GM18867 (cell line): ENCODE measurements at regions not wholly inside any gene's neighbourhood (a gene's known extent, or its start where the extent isn't known, plus 50 kb on each side); places are given as distances from the start of the nearest gene placed in this dataset.
"Not testable (repeated sequence)": the region's sequence is repeated elsewhere in the genome, so short reads cannot be mapped to it uniquely, and the experiment has no call there.

Source experiments
- ATAC-seq: cut with Tn5 transposase; IDR thresholded peaks from one replicate; pipeline ENCODE4 v1.9.1; 2021; ENCODE audit warnings: mild to moderate bottlenecking, moderate library complexity; ENCODE audit not compliant: unreplicated experiment

- ATAC-seq = no peak
Observed at GRCh38 chr21:19031953-19032352, 628.4 kb upstream of the TMPRSS15 start.

GRCh38 chr21:19034041-19034440 lies 630.5 kb upstream of the TMPRSS15 start:
- ATAC-seq = no peak

- ATAC-seq = no peak
Observed at GRCh38 chr21:19034560-19034959, 631.0 kb upstream of the TMPRSS15 start.

GRCh38 chr21:19045876-19046275 lies 642.3 kb upstream of the TMPRSS15 start:
- no peak for ATAC-seq

GRCh38 chr21:19048098-19048672 lies 644.6 kb upstream of the TMPRSS15 start:
- ATAC-seq = no peak

GRCh38 chr21:19049567-19049966 lies 646.0 kb upstream of the TMPRSS15 start:
- ATAC-seq = no peak

- ATAC-seq = no peak
Observed at GRCh38 chr21:19065164-19065563, 661.6 kb upstream of the TMPRSS15 start.

GRCh38 chr21:19076031-19076430 lies 672.4 kb upstream of the TMPRSS15 start:
- no peak for ATAC-seq

- no peak for ATAC-seq
Observed at GRCh38 chr21:19109694-19110093, 706.1 kb upstream of the TMPRSS15 start.

GRCh38 chr21:19119259-19119658 lies 715.7 kb upstream of the TMPRSS15 start:
- ATAC-seq = not testable (repeated sequence)

GRCh38 chr21:19120591-19120990 lies 717.0 kb upstream of the TMPRSS15 start:
- ATAC-seq = no peak

GRCh38 chr21:19122356-19122755 lies 718.8 kb upstream of the TMPRSS15 start:
- ATAC-seq = no peak

- ATAC-seq = no peak
Observed at GRCh38 chr21:19123053-19123452, 719.5 kb upstream of the TMPRSS15 start.

GRCh38 chr21:19123525-19123924 lies 719.9 kb upstream of the TMPRSS15 start:
- ATAC-seq = no peak

GRCh38 chr21:19124691-19125090 lies 721.1 kb upstream of the TMPRSS15 start:
- ATAC-seq = no peak

- no peak for ATAC-seq
Observed at GRCh38 chr21:19130379-19131028, 726.9 kb upstream of the TMPRSS15 start.

- no peak for ATAC-seq
Observed at GRCh38 chr21:19141511-19141910, 737.9 kb upstream of the TMPRSS15 start.

- no peak for ATAC-seq
Observed at GRCh38 chr21:19145682-19146293, 742.2 kb upstream of the TMPRSS15 start.

GRCh38 chr21:19148056-19148455 lies 744.5 kb upstream of the TMPRSS15 start:
- ATAC-seq = no peak

GRCh38 chr21:19171585-19171984 lies 768.0 kb upstream of the TMPRSS15 start:
- no peak for ATAC-seq

- ATAC-seq = no peak
Observed at GRCh38 chr21:19181604-19182140, 778.1 kb upstream of the TMPRSS15 start.

- ATAC-seq = no peak
Observed at GRCh38 chr21:19197950-19198349, 794.4 kb upstream of the TMPRSS15 start.
